Stomach (tissue), 8 donors: ENCODE measurements at regions not wholly inside any gene's neighbourhood (a gene's known extent, or its start where the extent isn't known, plus 50 kb on each side); places are given as distances from the start of the nearest gene placed in this dataset.

Experiments
- DNase-seq, 2 donors: peaks; one replicate each; pipeline versions ENCODE4 v3.0.0 to v3.0.0-alpha.2; 2013 to 2019
- H3K27ac ChIP-seq, 5 donors: fragments of 200-600 bp in 4 of 5; sonication (generic) in 4 of 5; one replicate each; pipeline ENCODE4 v1.5.1; 2013 to 2019; ENCODE audit warnings: mild to moderate bottlenecking in 1 of 5, moderate library complexity in 1 of 5
- H3K27me3 ChIP-seq, 3 donors: fragments of 200-600 bp; sonication (generic); one replicate each; pipeline ENCODE4 v1.5.1; 2017 to 2019; ENCODE audit warnings: mixed run types in 1 of 3
- H3K36me3 ChIP-seq, 4 donors: fragments of 200-600 bp; sonication (generic); 1 replicate in 3 of 4; 2 replicates in 1 of 4; pipeline ENCODE4 v1.5.1; 2016 to 2019
- H3K4me1 ChIP-seq, 4 donors: fragments of 200-600 bp; sonication (generic); one replicate each; pipeline ENCODE4 v1.5.1; 2016 to 2019
- H3K4me3 ChIP-seq, 4 donors: fragments of 200-600 bp; sonication (generic) in 3 of 4; one replicate each; pipeline ENCODE4 v1.5.1; 2016 to 2019; ENCODE audit warnings: mild to moderate bottlenecking in 1 of 4
- H3K9me3 ChIP-seq, 4 donors: fragments of 200-600 bp; sonication (generic); one replicate each; pipeline ENCODE4 v1.5.1; 2016 to 2019
- CTCF ChIP-seq, 7 experiments: fragments of 450-650 bp in 4 of 7; fragments of 200-600 bp in 3 of 7; sonication (generic) in 3 of 7; IDR thresholded peaks; one replicate each; pipeline ENCODE4 v1.5.1; 2016 to 2019; ENCODE audit warnings: antibody characterized with exemption in 7 of 7, control low read depth in 2 of 7, mild to moderate bottlenecking in 1 of 7
- EP300 ChIP-seq: sonication (generic); formaldehyde crosslinking; IDR thresholded peaks from one replicate; pipeline ENCODE4 v1.6.1; 2017; ENCODE audit warnings: antibody characterized with exemption
- POLR2A ChIP-seq, 4 donors: fragments of 450-650 bp; IDR thresholded peaks; one replicate each; pipeline ENCODE4 v1.6.1; 2016; ENCODE audit warnings: antibody characterized with exemption in 4 of 4, control low read depth in 2 of 4, mild to moderate bottlenecking in 1 of 4, moderate library complexity in 1 of 4
- POLR2AphosphoS5 ChIP-seq, 3 donors: sonication (generic); formaldehyde crosslinking; IDR thresholded peaks; one replicate each; pipeline ENCODE4 v1.6.1; 2016; ENCODE audit warnings: antibody characterized with exemption in 3 of 3
- WGBS, 5 donors: extraction: QIAGEN DNeasy Blood & Tissue Kit in 3 of 5; methylation state at CpG; one replicate each; pipeline versions ENCODE4 v1.1.5 to v1.1.7; 2013 to 2018; 5-methylcytosine and 5-hydroxymethylcytosine counted together
- intact Hi-C: fragments of 100-400 bp; cut with DNase I; formaldehyde crosslinking; loops from one replicate; pipeline ENCODE4 v1.15.1; 2023; ENCODE audit warnings: low total_unique reads
- donor health status: healthy with polysubstance abuse.
- donor health status: Bipolar disorder and iron deficiency.
- donor health status: healthy.

GRCh38 chr6:130677312-130677711 is 149.9 kb upstream of the SMLR1 start:
- H3K4me3 ChIP-seq: no peak overlapping the region
- H3K27me3 ChIP-seq: no peaks in the 10 kb centered on the region
- peaks cover 0 to 20% (median 8%) of the 10 kb centered on the region in 4 donors for H3K4me1 ChIP-seq
- H3K9me3 ChIP-seq: peaks cover 0 to 8% (median 0%) of the 10 kb centered on the region in 4 donors
- no peak for TF ChIP-seq POLR2AphosphoS5 (IDR thresholded peaks at IDR 0.05)
- intact Hi-C loops: no loop called here
- DNase-seq: no peak
- no peaks in the 10 kb centered on the region for H3K36me3 ChIP-seq
- H3K27ac ChIP-seq: no peak overlapping the region

GRCh38 chr6:130677766-130678165 is 149.4 kb upstream of the SMLR1 start:
- DNase-seq: no peak
- H3K4me1 ChIP-seq: peaks cover 0 to 20% (median 8%) of the 10 kb centered on the region in 4 donors
- no peaks in the 10 kb centered on the region for H3K36me3 ChIP-seq
- no peak overlapping the region for H3K27ac ChIP-seq
- WGBS, 5 donors: 65 to 87% (median 77%) methylated on average over 3 of the region's 3 CpGs
- no peak overlapping the region for H3K4me3 ChIP-seq
- H3K27me3 ChIP-seq: no peaks in the 10 kb centered on the region
- H3K9me3 ChIP-seq: peaks cover 0 to 8% (median 0%) of the 10 kb centered on the region in 4 donors
- intact Hi-C loops: no loop called here
- TF ChIP-seq CTCF (IDR thresholded peaks at IDR 0.05): no peak

GRCh38 chr6:130679684-130680083 is 147.5 kb upstream of the SMLR1 start:
- DNase-seq: no peak
- WGBS, 5 donors: 30 to 87% (median 55%) methylated on average over 2 of the region's 2 CpGs
- Histone ChIP-seq H3K4me3 (no peak overlapping the region), H3K36me3 (no peaks in the 10 kb centered on the region), H3K9me3 (peaks cover 0 to 8% (median 0%) of the 10 kb centered on the region in 4 donors), H3K27ac (peak overlapping the region in 1 of 5 donors; percentile 29), H3K4me1 (peaks cover 0 to 20% (median 8%) of the 10 kb centered on the region in 4 donors), H3K27me3 (no peaks in the 10 kb centered on the region)
- TF ChIP-seq EP300: no peak
- no peak for TF ChIP-seq CTCF (IDR thresholded peaks at IDR 0.05)
- TF ChIP-seq POLR2AphosphoS5 (IDR thresholded peaks at IDR 0.05): no peak
- TF ChIP-seq POLR2A (IDR thresholded peaks at IDR 0.05): no peak
- intact Hi-C loops: no loop called here

- no peaks in the 10 kb centered on the region for H3K36me3 ChIP-seq
- peaks cover 0 to 18% (median 7%) of the 10 kb centered on the region in 4 donors for H3K4me1 ChIP-seq
- peak in 1 of 2 donors; percentile 35 for DNase-seq
- H3K27ac ChIP-seq: peak overlapping the region in 2 of 5 donors; percentile 29 to 30
- no peaks in the 10 kb centered on the region for H3K27me3 ChIP-seq
- TF ChIP-seq POLR2A (IDR thresholded peaks at IDR 0.05): no peak
- no peak for TF ChIP-seq CTCF (IDR thresholded peaks at IDR 0.05)
- no peak for TF ChIP-seq POLR2AphosphoS5 (IDR thresholded peaks at IDR 0.05)
- no peak for TF ChIP-seq EP300
- 51 to 87% (median 65%) methylated on average over 3 of the region's 3 CpGs for WGBS, 5 donors
- H3K9me3 ChIP-seq: peaks cover 0 to 8% (median 0%) of the 10 kb centered on the region in 4 donors
- H3K4me3 ChIP-seq: no peak overlapping the region
- intact Hi-C loops: no loop called here
Measured at GRCh38 chr6:130680116-130680515, 147.1 kb upstream of the SMLR1 start.

- Histone ChIP-seq H3K9me3 (peaks cover 0 to 8% (median 0%) of the 10 kb centered on the region in 4 donors), H3K4me3 (no peak overlapping the region), H3K36me3 (no peaks in the 10 kb centered on the region), H3K27ac (peak overlapping the region in 2 of 5 donors; percentile 3 to 30), H3K4me1 (peaks cover 0 to 8% (median 3%) of the 10 kb centered on the region in 4 donors), H3K27me3 (no peaks in the 10 kb centered on the region)
- no peak for DNase-seq
- intact Hi-C loops: no loop called here
- TF ChIP-seq CTCF (IDR thresholded peaks at IDR 0.05) (no peak), POLR2A (IDR thresholded peaks at IDR 0.05) (no peak), POLR2AphosphoS5 (IDR thresholded peaks at IDR 0.05) (no peak), EP300 (no peak)
- WGBS, 5 donors: 50 to 77% (median 64%) methylated on average over 1 of the region's 1 CpG
Measured at GRCh38 chr6:130681028-130681427, 146.2 kb upstream of the SMLR1 start.
